Right lobe of liver (tissue), 4 donors: ENCODE measurements at regions not wholly inside any gene's neighbourhood (a gene's known extent, or its start where the extent isn't known, plus 50 kb on each side); places are given as distances from the start of the nearest gene placed in this dataset.

Experiments
- POLR2A ChIP-seq: fragments of 450-650 bp; IDR thresholded peaks from one replicate; pipeline ENCODE4 v1.6.1; 2017; ENCODE audit warnings: antibody characterized with exemption, mild to moderate bottlenecking
- TF ChIP-seq, protein P1 (sequence below), 4 donors: fragments of 200-600 bp in 3 of 4; fragments of 450-650 bp in 1 of 4; IDR thresholded peaks; one replicate each; pipeline versions ENCODE4 v1.5.1 to v1.8.0; 2016 to 2022; ENCODE audit warnings: antibody characterized with exemption in 4 of 4, mild to moderate bottlenecking in 2 of 4
- donor health status: DM: no; HTN: no; CAD: no.
- donor health status: DM: no; HTN: no; CAD: no.
- donor health status: DM: no; HTN: yes; CAD: no.

DNA sequence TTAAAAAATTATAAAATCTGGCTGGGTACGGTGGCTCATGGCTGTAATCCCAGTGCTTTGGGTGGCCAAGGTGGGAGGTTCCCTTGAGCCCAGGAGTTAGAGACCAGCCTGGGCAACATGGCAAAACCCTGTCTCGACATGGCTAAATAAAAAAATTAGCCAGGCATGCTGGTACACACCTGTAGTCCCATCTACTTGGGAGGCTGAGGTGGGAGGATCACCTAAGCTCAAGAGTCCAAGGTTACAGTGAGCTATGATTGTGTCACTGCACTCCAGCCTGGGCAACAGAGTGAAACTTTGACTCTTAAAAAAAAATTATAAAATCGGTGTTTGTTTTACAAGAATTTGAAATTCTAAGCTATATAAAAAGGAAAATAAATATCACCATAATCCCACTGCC lies 141.8 kb downstream of the SLC38A6 start:
- TF ChIP-seq, protein P1, sequence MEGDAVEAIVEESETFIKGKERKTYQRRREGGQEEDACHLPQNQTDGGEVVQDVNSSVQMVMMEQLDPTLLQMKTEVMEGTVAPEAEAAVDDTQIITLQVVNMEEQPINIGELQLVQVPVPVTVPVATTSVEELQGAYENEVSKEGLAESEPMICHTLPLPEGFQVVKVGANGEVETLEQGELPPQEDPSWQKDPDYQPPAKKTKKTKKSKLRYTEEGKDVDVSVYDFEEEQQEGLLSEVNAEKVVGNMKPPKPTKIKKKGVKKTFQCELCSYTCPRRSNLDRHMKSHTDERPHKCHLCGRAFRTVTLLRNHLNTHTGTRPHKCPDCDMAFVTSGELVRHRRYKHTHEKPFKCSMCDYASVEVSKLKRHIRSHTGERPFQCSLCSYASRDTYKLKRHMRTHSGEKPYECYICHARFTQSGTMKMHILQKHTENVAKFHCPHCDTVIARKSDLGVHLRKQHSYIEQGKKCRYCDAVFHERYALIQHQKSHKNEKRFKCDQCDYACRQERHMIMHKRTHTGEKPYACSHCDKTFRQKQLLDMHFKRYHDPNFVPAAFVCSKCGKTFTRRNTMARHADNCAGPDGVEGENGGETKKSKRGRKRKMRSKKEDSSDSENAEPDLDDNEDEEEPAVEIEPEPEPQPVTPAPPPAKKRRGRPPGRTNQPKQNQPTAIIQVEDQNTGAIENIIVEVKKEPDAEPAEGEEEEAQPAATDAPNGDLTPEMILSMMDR (IDR thresholded peaks at IDR 0.05): no peak
- no peak for TF ChIP-seq POLR2A
